HCT116 (cell line): ENCODE measurements at regions not wholly inside any gene's neighbourhood (a gene's known extent, or its start where the extent isn't known, plus 50 kb on each side); places are given as distances from the start of the nearest gene placed in this dataset.

ENCODE experiments used
- EZH2 ChIP-seq: fragments of 200-600 bp; sonication (generic); IDR thresholded peaks from 2 replicates; pipeline ENCODE4 v1.6.1; 2017; ENCODE audit warnings: antibody characterized with exemption, mixed run types
- JUND ChIP-seq: IDR thresholded peaks from 2 replicates; pipeline ENCODE4 v1.6.1; 2012
- POLR2A ChIP-seq: IDR thresholded peaks from 2 replicates; pipeline ENCODE4 v1.7.0; 2011; ENCODE audit warnings: borderline replicate concordance; ENCODE audit not compliant: insufficient read depth, insufficient read length; ENCODE audit errors: extremely low read depth
- POLR2AphosphoS5 ChIP-seq: IDR thresholded peaks from 2 replicates; pipeline ENCODE4 v1.6.1; 2011; ENCODE audit warnings: mild to moderate bottlenecking, low read depth, low read length, moderate library complexity
- RAD21 ChIP-seq: IDR thresholded peaks from 2 replicates; pipeline ENCODE4 v1.6.1; 2012; ENCODE audit warnings: low read depth, mild to moderate bottlenecking
- SIN3A ChIP-seq: IDR thresholded peaks from 2 replicates; pipeline ENCODE4 v1.6.1; 2012; ENCODE audit warnings: low read depth
- SP1 ChIP-seq: IDR thresholded peaks from 2 replicates; pipeline ENCODE4 v1.6.1; 2012; ENCODE audit warnings: low read depth
- YY1 ChIP-seq: IDR thresholded peaks from 2 replicates; pipeline ENCODE4 v1.6.1; 2011; ENCODE audit warnings: low read length, low read depth, moderate library complexity, mild to moderate bottlenecking; ENCODE audit not compliant: insufficient replicate concordance; ENCODE audit errors: extremely low read depth
- ZNF274 ChIP-seq: fragments of 200-500 bp; sonication (Bioruptor generic); IDR thresholded peaks from 2 replicates; pipeline ENCODE4 v1.6.1; 2014; ENCODE audit warnings: mild to moderate bottlenecking, low read depth, low read length, inconsistent platforms
- TF ChIP-seq, protein P1 (sequence below), 3 experiments: fragments of 200-600 bp in 1 of 3; sonication (generic) in 1 of 3; IDR thresholded peaks in 2 of 3; conservative IDR thresholded peaks in 1 of 3; 2 replicates each; pipeline ENCODE4 v1.5.1; 2012 to 2017; ENCODE audit warnings: low read depth in 2 of 3, low read length in 2 of 3, antibody characterized with exemption in 1 of 3, borderline replicate concordance in 1 of 3, control low read depth in 1 of 3, mild to moderate bottlenecking in 1 of 3, mixed read lengths in 1 of 3, mixed run types in 1 of 3, moderate library complexity in 1 of 3; ENCODE audit not compliant: insufficient read depth in 1 of 3

GRCh38 chr7:19305698-19306097 is 160.5 kb upstream of the FERD3L start:
- TF ChIP-seq, protein P1, sequence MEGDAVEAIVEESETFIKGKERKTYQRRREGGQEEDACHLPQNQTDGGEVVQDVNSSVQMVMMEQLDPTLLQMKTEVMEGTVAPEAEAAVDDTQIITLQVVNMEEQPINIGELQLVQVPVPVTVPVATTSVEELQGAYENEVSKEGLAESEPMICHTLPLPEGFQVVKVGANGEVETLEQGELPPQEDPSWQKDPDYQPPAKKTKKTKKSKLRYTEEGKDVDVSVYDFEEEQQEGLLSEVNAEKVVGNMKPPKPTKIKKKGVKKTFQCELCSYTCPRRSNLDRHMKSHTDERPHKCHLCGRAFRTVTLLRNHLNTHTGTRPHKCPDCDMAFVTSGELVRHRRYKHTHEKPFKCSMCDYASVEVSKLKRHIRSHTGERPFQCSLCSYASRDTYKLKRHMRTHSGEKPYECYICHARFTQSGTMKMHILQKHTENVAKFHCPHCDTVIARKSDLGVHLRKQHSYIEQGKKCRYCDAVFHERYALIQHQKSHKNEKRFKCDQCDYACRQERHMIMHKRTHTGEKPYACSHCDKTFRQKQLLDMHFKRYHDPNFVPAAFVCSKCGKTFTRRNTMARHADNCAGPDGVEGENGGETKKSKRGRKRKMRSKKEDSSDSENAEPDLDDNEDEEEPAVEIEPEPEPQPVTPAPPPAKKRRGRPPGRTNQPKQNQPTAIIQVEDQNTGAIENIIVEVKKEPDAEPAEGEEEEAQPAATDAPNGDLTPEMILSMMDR (IDR thresholded peaks at IDR 0.05 in 2 of 3, conservative IDR thresholded peaks at IDR 0.05 in 1 of 3; ENCODE audit: borderline replicate concordance in 1 of 3, insufficient read depth in 1 of 3, low read depth in 2 of 3, low read length in 2 of 3), result no peak
- TF ChIP-seq YY1 (no peak), POLR2AphosphoS5 (no peak), EZH2 (no peak), POLR2A (no peak), SIN3A (no peak), RAD21 (no peak), SP1 (no peak), ZNF274 (no peak), JUND (no peak)
